H4 (cell line): ENCODE measurements at regions not wholly inside any gene's neighbourhood (a gene's known extent, or its start where the extent isn't known, plus 50 kb on each side); places are given as distances from the start of the nearest gene placed in this dataset.
A peak's percentile ranks its signal among the peaks of the same experiment; 100 is the strongest.

Experiments
- DNase-seq: peaks from one replicate; pipeline ENCODE4 v3.0.0-alpha.2; 2015; ENCODE audit warnings: low spot score

- DNase-seq, result no peak
Observed at GRCh38 chr13:59447846-59448620, 715.7 kb downstream of the DIAPH3 start.

- no peak for DNase-seq
Observed at GRCh38 chr13:59449750-59450149, 714.0 kb downstream of the DIAPH3 start.

GRCh38 chr13:59450229-59450628 lies 713.5 kb downstream of the DIAPH3 start:
- no peak for DNase-seq

GRCh38 chr13:59451236-59451635 lies 712.5 kb downstream of the DIAPH3 start:
- no peak for DNase-seq

GRCh38 chr13:59452189-59452890 lies 711.4 kb downstream of the DIAPH3 start:
- no peak for DNase-seq

GRCh38 chr13:59458908-59459579 lies 704.7 kb downstream of the DIAPH3 start:
- DNase-seq, result peak; percentile 73

- no peak for DNase-seq
Observed at GRCh38 chr13:59459972-59460371, 703.8 kb downstream of the DIAPH3 start.

GRCh38 chr13:59461411-59461810 lies 702.3 kb downstream of the DIAPH3 start:
- no peak for DNase-seq

GRCh38 chr13:59463023-59463422 lies 700.7 kb downstream of the DIAPH3 start:
- no peak for DNase-seq

GRCh38 chr13:59464926-59465325 lies 698.8 kb downstream of the DIAPH3 start:
- no peak for DNase-seq

- DNase-seq, result no peak
Observed at GRCh38 chr13:59468396-59468795, 695.3 kb downstream of the DIAPH3 start.

GRCh38 chr13:59471106-59471505 lies 692.6 kb downstream of the DIAPH3 start:
- no peak for DNase-seq

- DNase-seq, result no peak
Observed at GRCh38 chr13:59472134-59472533, 691.6 kb downstream of the DIAPH3 start.

GRCh38 chr13:59474696-59475095 lies 689.0 kb downstream of the DIAPH3 start:
- no peak for DNase-seq

GRCh38 chr13:59475911-59476310 lies 687.8 kb downstream of the DIAPH3 start:
- no peak for DNase-seq

GRCh38 chr13:59476366-59476765 lies 687.4 kb downstream of the DIAPH3 start:
- no peak for DNase-seq

- DNase-seq, result no peak
Observed at GRCh38 chr13:59477011-59477410, 686.7 kb downstream of the DIAPH3 start.

- DNase-seq, result no peak
Observed at GRCh38 chr13:59478908-59479307, 684.8 kb downstream of the DIAPH3 start.

GRCh38 chr13:59479629-59480028 lies 684.1 kb downstream of the DIAPH3 start:
- no peak for DNase-seq

- no peak for DNase-seq
Observed at GRCh38 chr13:59480396-59481259, 683.1 kb downstream of the DIAPH3 start.

GRCh38 chr13:59483501-59484145 lies 680.1 kb downstream of the DIAPH3 start:
- no peak for DNase-seq
